AG09309 (cell line): ENCODE measurements at regions not wholly inside any gene's neighbourhood (a gene's known extent, or its start where the extent isn't known, plus 50 kb on each side); places are given as distances from the start of the nearest gene placed in this dataset.

Source experiments
- DNase-seq: peaks from one replicate; pipeline ENCODE4 v3.0.0-alpha.2; 2010; ENCODE audit warnings: low read depth
- H3K4me3 ChIP-seq: 2 replicates; pipeline ENCODE4 v1.5.1; 2011; ENCODE audit warnings: mild to moderate bottlenecking, low read depth, low read length, moderate library complexity; ENCODE audit not compliant: control insufficient read depth
- TF ChIP-seq, protein P1 (sequence below): IDR thresholded peaks from 2 replicates; pipeline ENCODE4 v1.5.1; 2011; ENCODE audit warnings: mild to moderate bottlenecking, low read depth, low read length, inconsistent platforms; ENCODE audit not compliant: insufficient read depth, control insufficient read depth; ENCODE audit errors: missing control alignments

DNA sequence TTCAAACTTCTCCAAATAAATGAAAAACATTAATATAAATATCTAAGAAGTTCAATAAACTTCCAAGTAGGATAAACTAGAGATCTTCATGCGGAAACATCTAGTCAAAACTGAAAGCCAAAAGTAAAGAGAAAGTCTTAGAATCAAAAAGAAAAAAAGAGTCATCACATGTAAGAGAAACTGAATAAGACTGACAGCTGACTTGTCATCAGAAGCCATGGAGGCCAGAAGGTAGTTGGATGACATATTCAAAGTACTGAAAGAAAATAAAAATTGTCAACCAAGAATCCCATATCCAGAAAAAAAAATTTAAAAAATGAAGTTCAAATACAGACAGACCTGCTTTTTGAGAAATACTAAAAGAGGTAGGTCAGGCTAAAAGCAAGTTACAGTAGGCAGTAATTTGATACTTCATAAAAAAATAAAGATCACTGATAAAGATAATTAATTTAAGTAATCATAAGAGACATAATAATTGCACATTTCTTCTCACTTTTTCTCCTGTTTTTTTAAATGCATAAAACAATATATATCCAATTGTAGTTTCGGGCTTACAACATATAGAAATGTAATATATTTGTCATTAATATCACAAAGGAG, 327.6 kb upstream of the PCDH9 start:
- DNase-seq, result no peak
- TF ChIP-seq, protein P1, sequence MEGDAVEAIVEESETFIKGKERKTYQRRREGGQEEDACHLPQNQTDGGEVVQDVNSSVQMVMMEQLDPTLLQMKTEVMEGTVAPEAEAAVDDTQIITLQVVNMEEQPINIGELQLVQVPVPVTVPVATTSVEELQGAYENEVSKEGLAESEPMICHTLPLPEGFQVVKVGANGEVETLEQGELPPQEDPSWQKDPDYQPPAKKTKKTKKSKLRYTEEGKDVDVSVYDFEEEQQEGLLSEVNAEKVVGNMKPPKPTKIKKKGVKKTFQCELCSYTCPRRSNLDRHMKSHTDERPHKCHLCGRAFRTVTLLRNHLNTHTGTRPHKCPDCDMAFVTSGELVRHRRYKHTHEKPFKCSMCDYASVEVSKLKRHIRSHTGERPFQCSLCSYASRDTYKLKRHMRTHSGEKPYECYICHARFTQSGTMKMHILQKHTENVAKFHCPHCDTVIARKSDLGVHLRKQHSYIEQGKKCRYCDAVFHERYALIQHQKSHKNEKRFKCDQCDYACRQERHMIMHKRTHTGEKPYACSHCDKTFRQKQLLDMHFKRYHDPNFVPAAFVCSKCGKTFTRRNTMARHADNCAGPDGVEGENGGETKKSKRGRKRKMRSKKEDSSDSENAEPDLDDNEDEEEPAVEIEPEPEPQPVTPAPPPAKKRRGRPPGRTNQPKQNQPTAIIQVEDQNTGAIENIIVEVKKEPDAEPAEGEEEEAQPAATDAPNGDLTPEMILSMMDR, result no peak
- no peak overlapping the region for H3K4me3 ChIP-seq

DNA sequence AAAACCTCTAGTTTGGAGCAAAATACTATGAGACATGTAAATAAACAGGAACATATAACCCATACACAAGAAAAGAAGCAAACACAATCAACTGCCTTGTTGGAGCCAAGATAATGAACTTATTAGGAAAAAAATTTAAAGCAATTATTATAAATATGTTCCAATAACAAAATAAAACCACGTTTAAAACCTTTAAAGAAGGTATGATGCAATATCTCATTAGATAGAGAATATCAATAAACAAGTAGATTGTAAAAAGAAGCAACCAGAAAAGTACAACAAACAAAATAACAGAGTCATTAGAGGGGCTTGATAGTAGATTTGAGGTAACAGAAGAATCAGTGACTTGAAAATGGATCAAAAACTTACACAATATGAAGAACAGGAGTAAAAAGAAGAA, 327.0 kb upstream of the PCDH9 start:
- TF ChIP-seq, protein P1, result no peak
- H3K4me3 ChIP-seq, result no peak overlapping the region
- DNase-seq, result no peak

DNA sequence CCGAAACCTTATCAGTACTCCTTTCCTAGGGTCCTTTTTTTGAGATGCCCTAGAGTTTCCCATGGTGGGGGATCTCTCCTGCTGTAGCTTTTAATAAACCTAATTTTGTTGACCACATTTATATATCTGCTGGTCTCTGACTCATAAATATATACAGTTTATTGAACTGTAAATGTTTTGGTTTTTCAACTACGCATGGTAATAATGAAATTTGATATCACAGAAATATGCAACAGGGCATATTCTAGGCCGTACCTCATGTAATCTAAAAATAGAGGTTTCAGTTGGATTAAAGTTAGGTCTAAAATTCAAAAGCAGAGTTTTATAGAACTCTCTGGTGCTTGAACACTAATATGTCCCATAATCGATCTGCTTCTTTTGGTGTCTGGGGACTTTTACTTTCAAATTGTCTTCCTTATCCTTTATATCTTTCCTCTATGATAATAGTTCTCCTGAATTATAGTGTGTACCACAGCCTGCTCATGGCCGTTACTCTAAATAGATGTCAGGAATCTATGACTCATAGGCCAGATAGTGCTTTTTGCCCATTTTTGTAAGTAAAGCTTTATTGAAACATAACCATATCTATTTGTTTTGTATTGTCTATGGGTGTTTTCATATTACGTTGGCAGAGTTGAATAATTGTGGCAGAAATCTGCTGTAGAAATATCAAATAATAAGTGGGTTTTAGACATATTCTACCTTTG, 324.8 kb upstream of the PCDH9 start:
- H3K4me3 ChIP-seq, result no peak overlapping the region
- DNase-seq, result no peak
- TF ChIP-seq, protein P1, result no peak

DNA sequence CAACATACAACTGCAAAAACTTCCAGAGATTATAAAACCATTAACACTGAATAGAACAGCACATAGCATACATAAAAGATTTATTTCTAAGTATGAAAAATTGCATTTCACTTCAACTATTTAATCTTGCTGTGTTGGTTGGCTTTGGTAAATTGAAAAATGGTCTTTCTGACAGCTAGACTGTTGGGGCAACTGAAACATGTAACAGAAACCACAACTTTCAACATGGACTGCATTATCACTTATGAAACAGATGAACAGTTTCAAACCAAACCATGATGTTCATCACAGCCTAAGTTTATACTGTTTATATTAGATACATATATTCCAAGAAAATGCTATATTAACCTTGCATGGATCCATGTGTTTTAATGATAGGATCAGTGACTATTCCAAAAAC, 324.1 kb upstream of the PCDH9 start:
- DNase-seq, result no peak
- TF ChIP-seq, protein P1, result no peak
- H3K4me3 ChIP-seq, result no peak overlapping the region

DNA sequence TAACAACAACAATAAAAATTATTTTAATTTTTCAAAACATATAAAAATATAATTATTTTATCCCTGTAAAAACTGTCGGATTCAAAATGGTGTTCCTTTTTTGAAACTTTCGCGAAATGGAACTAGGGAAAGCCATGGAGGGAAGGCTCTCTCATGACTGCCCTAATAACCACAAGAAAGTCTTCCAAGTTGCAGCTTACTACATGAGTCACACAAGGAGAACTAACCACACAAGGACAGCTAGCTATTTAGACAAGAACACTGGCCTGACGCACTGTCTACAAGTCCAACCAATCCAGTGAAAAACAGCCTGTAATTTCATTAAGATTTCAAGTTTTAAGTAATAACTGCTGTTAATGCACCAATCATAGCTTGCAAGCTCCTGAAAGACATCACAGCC, 319.2 kb upstream of the PCDH9 start:
- TF ChIP-seq, protein P1, result no peak
- H3K4me3 ChIP-seq, result no peak overlapping the region
- DNase-seq, result no peak

DNA sequence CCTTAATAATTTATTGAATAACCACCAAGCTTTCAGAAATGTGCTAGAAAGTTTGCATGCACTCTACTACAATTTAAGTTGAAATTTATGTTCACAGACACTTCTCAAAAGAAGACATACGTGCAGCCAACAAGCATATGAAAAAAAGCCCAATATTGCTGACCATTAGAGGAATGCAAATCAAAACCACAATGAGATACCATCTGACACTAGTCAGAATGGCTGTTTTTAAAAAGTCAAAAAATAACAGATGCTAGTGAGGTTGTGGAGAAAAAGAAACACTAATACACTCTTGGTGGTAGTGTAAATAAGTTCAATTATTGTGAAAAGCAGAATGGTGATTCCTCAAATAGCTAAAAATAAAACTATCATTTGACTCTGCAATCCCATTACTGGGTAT, 308.8 kb upstream of the PCDH9 start:
- no peak for DNase-seq
- TF ChIP-seq, protein P1, result no peak
- H3K4me3 ChIP-seq, result no peak overlapping the region
